Tibial artery (tissue), 4 donors: ENCODE measurements at regions not wholly inside any gene's neighbourhood (a gene's known extent, or its start where the extent isn't known, plus 50 kb on each side); places are given as distances from the start of the nearest gene placed in this dataset.
A peak's percentile ranks its signal among the peaks of the same experiment; 100 is the strongest.

Source experiments
- DNase-seq, 2 donors: peaks; one replicate each; pipeline ENCODE4 v3.0.0-alpha.2; 2019
- H3K27ac ChIP-seq, 2 donors: fragments of 200-600 bp; sonication (generic) in 1 of 2; 1 replicate in 1 of 2; 2 replicates in 1 of 2; pipeline ENCODE4 v1.5.1; 2018 to 2019; ENCODE audit warnings: mild to moderate bottlenecking in 1 of 2
- H3K27me3 ChIP-seq, 2 donors: fragments of 200-600 bp; sonication (generic) in 1 of 2; one replicate each; pipeline versions ENCODE4 v1.5.1 to v1.6.0; 2016 to 2019
- H3K36me3 ChIP-seq, 3 donors: fragments of 200-600 bp; sonication (generic) in 2 of 3; one replicate each; pipeline ENCODE4 v1.5.1; 2016 to 2019; ENCODE audit warnings: mild to moderate bottlenecking in 2 of 3
- H3K4me1 ChIP-seq, 4 donors: fragments of 200-600 bp; sonication (generic) in 2 of 4; 1 replicate in 3 of 4; 2 replicates in 1 of 4; pipeline ENCODE4 v1.5.1; 2016 to 2019
- H3K4me3 ChIP-seq, 2 donors: fragments of 200-600 bp; sonication (generic) in 1 of 2; 1 replicate in 1 of 2; 2 replicates in 1 of 2; pipeline ENCODE4 v1.5.1; 2018 to 2019; ENCODE audit warnings: mild to moderate bottlenecking in 2 of 2
- H3K9me3 ChIP-seq, 3 donors: fragments of 200-600 bp; sonication (generic) in 1 of 3; one replicate each; pipeline ENCODE4 v1.5.1; 2016 to 2019
- intact Hi-C: fragments of 100-400 bp; cut with DNase I; formaldehyde crosslinking; loops from one replicate; pipeline ENCODE4 v1.15.0; 2023; ENCODE audit warnings: low total_unique reads
- TF ChIP-seq, protein P1 (sequence below), 2 experiments: fragments of 200-600 bp in 1 of 2; fragments of 450-650 bp in 1 of 2; IDR thresholded peaks; one replicate each; pipeline ENCODE4 v1.5.1; 2017 to 2019; ENCODE audit warnings: antibody characterized with exemption in 2 of 2, mild to moderate bottlenecking in 1 of 2, moderate library complexity in 1 of 2

- no peaks in the 10 kb centered on the region for H3K36me3 ChIP-seq
- H3K27me3 ChIP-seq = no peaks in the 10 kb centered on the region
- intact Hi-C loops = no loop called here
- TF ChIP-seq, protein P1, sequence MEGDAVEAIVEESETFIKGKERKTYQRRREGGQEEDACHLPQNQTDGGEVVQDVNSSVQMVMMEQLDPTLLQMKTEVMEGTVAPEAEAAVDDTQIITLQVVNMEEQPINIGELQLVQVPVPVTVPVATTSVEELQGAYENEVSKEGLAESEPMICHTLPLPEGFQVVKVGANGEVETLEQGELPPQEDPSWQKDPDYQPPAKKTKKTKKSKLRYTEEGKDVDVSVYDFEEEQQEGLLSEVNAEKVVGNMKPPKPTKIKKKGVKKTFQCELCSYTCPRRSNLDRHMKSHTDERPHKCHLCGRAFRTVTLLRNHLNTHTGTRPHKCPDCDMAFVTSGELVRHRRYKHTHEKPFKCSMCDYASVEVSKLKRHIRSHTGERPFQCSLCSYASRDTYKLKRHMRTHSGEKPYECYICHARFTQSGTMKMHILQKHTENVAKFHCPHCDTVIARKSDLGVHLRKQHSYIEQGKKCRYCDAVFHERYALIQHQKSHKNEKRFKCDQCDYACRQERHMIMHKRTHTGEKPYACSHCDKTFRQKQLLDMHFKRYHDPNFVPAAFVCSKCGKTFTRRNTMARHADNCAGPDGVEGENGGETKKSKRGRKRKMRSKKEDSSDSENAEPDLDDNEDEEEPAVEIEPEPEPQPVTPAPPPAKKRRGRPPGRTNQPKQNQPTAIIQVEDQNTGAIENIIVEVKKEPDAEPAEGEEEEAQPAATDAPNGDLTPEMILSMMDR (IDR thresholded peaks at IDR 0.05) = no peak
- H3K4me3 ChIP-seq = no peak overlapping the region
- DNase-seq = no peak
- no peaks in the 10 kb centered on the region for H3K9me3 ChIP-seq
- no peaks in the 10 kb centered on the region for H3K4me1 ChIP-seq
- no peak overlapping the region for H3K27ac ChIP-seq
Measured at GRCh38 chr9:30799527-30800101, 1584.8 kb upstream of the ACO1 start.

DNA sequence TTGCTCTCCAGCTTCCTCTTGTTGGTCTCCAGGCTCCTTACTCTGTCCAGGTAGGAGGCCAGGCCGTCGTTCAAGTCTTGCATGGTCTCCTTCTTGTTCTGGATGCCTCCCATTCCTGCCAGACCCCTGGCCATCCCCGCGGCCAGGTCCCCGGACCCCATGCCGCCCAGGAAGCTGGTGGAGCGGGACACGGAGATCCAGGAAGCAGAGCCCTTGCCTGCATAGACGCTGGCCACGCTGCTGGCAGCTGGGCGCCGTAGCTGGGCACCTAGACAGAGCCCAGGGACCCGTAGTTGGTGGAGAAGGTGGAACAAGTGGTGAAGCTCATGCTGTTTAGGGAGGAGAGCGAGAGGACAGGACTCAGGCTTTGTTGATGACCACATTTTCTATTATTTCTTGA is 1584.0 kb upstream of the ACO1 start:
- no peaks in the 10 kb centered on the region for H3K4me1 ChIP-seq
- no peak overlapping the region for H3K4me3 ChIP-seq
- intact Hi-C loops = no loop called here
- H3K27me3 ChIP-seq = no peaks in the 10 kb centered on the region
- no peak overlapping the region for H3K27ac ChIP-seq
- no peaks in the 10 kb centered on the region for H3K36me3 ChIP-seq
- peak in 1 of 2 donors; percentile 56 for DNase-seq
- TF ChIP-seq, protein P1 (IDR thresholded peaks at IDR 0.05) = no peak
- H3K9me3 ChIP-seq = no peaks in the 10 kb centered on the region

DNA sequence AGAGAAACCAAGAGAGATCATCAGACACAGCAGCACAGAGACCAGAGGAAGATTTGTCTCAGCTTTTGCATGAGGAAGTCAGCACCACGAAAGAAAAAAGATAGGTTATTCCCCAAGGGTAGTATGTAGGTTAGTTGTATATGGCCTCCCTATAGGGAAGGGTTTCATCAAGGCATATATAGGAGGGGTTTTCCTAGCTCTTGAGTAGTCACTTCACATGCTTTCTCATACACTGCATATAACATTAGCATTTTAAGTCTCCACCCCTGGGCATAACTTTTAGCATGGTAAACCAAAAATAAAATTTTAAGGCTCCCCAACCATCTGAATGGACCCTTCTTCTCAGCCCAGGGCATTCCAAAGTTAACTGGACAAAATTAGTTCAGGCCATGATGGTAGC is 1571.6 kb upstream of the ACO1 start:
- Histone ChIP-seq H3K36me3 (no peaks in the 10 kb centered on the region), H3K4me1 (no peaks in the 10 kb centered on the region), H3K27ac (no peak overlapping the region), H3K4me3 (no peak overlapping the region), H3K27me3 (no peaks in the 10 kb centered on the region), H3K9me3 (no peaks in the 10 kb centered on the region)
- intact Hi-C loops = no loop called here
- TF ChIP-seq, protein P1 (IDR thresholded peaks at IDR 0.05) = no peak
- DNase-seq = no peak

GRCh38 chr9:30815585-30815984 is 1568.9 kb upstream of the ACO1 start:
- TF ChIP-seq, protein P1 (IDR thresholded peaks at IDR 0.05) = no peak
- Histone ChIP-seq H3K27me3 (no peaks in the 10 kb centered on the region), H3K36me3 (no peaks in the 10 kb centered on the region), H3K4me3 (no peak overlapping the region), H3K27ac (no peak overlapping the region), H3K4me1 (no peaks in the 10 kb centered on the region), H3K9me3 (no peaks in the 10 kb centered on the region)
- no peak for DNase-seq
- intact Hi-C loops = no loop called here

DNA sequence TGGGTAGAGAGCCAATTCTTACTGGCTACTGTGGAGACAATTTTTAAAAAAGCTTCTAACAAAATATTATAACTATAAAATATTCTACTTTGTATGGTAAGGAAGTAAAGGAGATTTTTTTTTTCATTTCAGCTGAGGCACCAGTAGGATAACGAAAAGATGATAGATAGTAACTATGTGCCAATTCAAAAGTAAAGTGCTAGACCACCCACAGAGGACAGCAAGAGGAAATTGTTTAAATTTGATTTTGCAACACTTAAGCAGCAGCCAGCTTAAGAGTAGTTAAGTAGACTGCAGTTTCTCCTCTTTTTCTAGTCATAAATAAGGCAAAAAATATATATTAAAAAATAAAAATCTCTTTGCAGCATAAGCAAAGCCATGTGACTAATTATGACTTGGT is 1539.3 kb upstream of the ACO1 start:
- intact Hi-C loops = no loop called here
- no peaks in the 10 kb centered on the region for H3K27me3 ChIP-seq
- H3K4me1 ChIP-seq = no peaks in the 10 kb centered on the region
- TF ChIP-seq, protein P1 (IDR thresholded peaks at IDR 0.05) = no peak
- H3K27ac ChIP-seq = no peak overlapping the region
- H3K9me3 ChIP-seq = no peaks in the 10 kb centered on the region
- H3K4me3 ChIP-seq = no peak overlapping the region
- DNase-seq = no peak
- no peaks in the 10 kb centered on the region for H3K36me3 ChIP-seq

- Histone ChIP-seq H3K4me1 (no peaks in the 10 kb centered on the region), H3K27ac (no peak overlapping the region), H3K4me3 (no peak overlapping the region), H3K27me3 (no peaks in the 10 kb centered on the region), H3K9me3 (no peaks in the 10 kb centered on the region), H3K36me3 (no peaks in the 10 kb centered on the region)
- no peak for DNase-seq
- TF ChIP-seq, protein P1 (IDR thresholded peaks at IDR 0.05) = no peak
- intact Hi-C loops = no loop called here
Measured at GRCh38 chr9:30846651-30847050, 1537.8 kb upstream of the ACO1 start.
